Neural cell (in vitro differentiated cells): ENCODE measurements at regions not wholly inside any gene's neighbourhood (a gene's known extent, or its start where the extent isn't known, plus 50 kb on each side); places are given as distances from the start of the nearest gene placed in this dataset.

Experiments
- CTCF ChIP-seq: fragments of 450-650 bp; IDR thresholded peaks from 2 replicates; pipeline ENCODE4 v1.5.1; 2014; ENCODE audit warnings: antibody characterized with exemption, mild to moderate bottlenecking, moderate library complexity; ENCODE audit not compliant: poor library complexity, severe bottlenecking
- EP300 ChIP-seq: fragments of 450-650 bp; conservative IDR thresholded peaks from 2 replicates; pipeline ENCODE4 v1.6.1; 2014; ENCODE audit warnings: antibody characterized with exemption, mild to moderate bottlenecking, moderate library complexity; ENCODE audit not compliant: poor library complexity, severe bottlenecking
- EZH2 ChIP-seq: fragments of 200-600, 300-800 bp; shearing (Covaris generic), sonication (generic); IDR thresholded peaks from 2 replicates; pipeline ENCODE4 v1.6.1; 2014; ENCODE audit warnings: antibody characterized with exemption, low read length, borderline replicate concordance, mild to moderate bottlenecking; ENCODE audit not compliant: insufficient read depth, poor library complexity, severe bottlenecking
- POLR2AphosphoS5 ChIP-seq: IDR thresholded peaks from 2 replicates; pipeline ENCODE4 v1.6.1; 2012
- TAF1 ChIP-seq: IDR thresholded peaks from 2 replicates; pipeline ENCODE4 v1.6.1; 2012; ENCODE audit warnings: low read depth

GRCh38 chr11:80810695-80811094 lies 1369.9 kb upstream of the TENM4 start:
- TF ChIP-seq TAF1 = no peak
- no peak for TF ChIP-seq CTCF
- TF ChIP-seq POLR2AphosphoS5 = no peak
- no peak for TF ChIP-seq EZH2
- no peak for TF ChIP-seq EP300
